NCI-H526 treated with DMSO at 0.1 percent for 48 hours (cell line): ENCODE measurements at regions not wholly inside any gene's neighbourhood (a gene's known extent, or its start where the extent isn't known, plus 50 kb on each side); places are given as distances from the start of the nearest gene placed in this dataset.

Experiments used
- DNase-seq: peaks from one replicate; lab custom pipeline; 2025; lab: John Stamatoyannopoulos, UW

GRCh38 chr17:54718286-54718685 is 182.4 kb upstream of the TOM1L1 start:
- DNase-seq: no peak

- no peak for DNase-seq
These were observed 173.0 kb upstream of the TOM1L1 start for GRCh38 chr17:54727624-54728023.

- DNase-seq: no peak
These were observed 164.1 kb upstream of the TOM1L1 start for GRCh38 chr17:54736573-54736972.

GRCh38 chr17:54738496-54738895 is 162.2 kb upstream of the TOM1L1 start:
- DNase-seq: no peak

GRCh38 chr17:54744750-54745149 is 155.9 kb upstream of the TOM1L1 start:
- DNase-seq: no peak

GRCh38 chr17:54745239-54745638 is 155.4 kb upstream of the TOM1L1 start:
- no peak for DNase-seq

GRCh38 chr17:54745862-54746261 is 154.8 kb upstream of the TOM1L1 start:
- no peak for DNase-seq

GRCh38 chr17:54749157-54749556 is 151.5 kb upstream of the TOM1L1 start:
- no peak for DNase-seq

GRCh38 chr17:54754560-54754959 is 146.1 kb upstream of the TOM1L1 start:
- peak; percentile 13 for DNase-seq

GRCh38 chr17:54760836-54761235 is 139.8 kb upstream of the TOM1L1 start:
- no peak for DNase-seq

GRCh38 chr17:54770836-54771235 is 129.8 kb upstream of the TOM1L1 start:
- no peak for DNase-seq

GRCh38 chr17:54771409-54771915 is 129.2 kb upstream of the TOM1L1 start:
- no peak for DNase-seq

- no peak for DNase-seq
These were observed 120.4 kb upstream of the TOM1L1 start for GRCh38 chr17:54780238-54780637.

GRCh38 chr17:54781389-54781788 is 119.3 kb upstream of the TOM1L1 start:
- no peak for DNase-seq

GRCh38 chr17:54784305-54784704 is 116.3 kb upstream of the TOM1L1 start:
- DNase-seq: no peak

- no peak for DNase-seq
These were observed 114.9 kb upstream of the TOM1L1 start for GRCh38 chr17:54785643-54786268.

GRCh38 chr17:54789101-54789880 is 111.4 kb upstream of the TOM1L1 start:
- no peak for DNase-seq

GRCh38 chr17:54793271-54793670 is 107.4 kb upstream of the TOM1L1 start:
- no peak for DNase-seq

GRCh38 chr17:54795046-54795445 is 105.6 kb upstream of the TOM1L1 start:
- DNase-seq: no peak

- no peak for DNase-seq
These were observed 93.3 kb upstream of the TOM1L1 start for GRCh38 chr17:54807331-54807730.

- DNase-seq: no peak
These were observed 86.8 kb upstream of the TOM1L1 start for GRCh38 chr17:54813896-54814295.

- no peak for DNase-seq
These were observed 86.3 kb upstream of the TOM1L1 start for GRCh38 chr17:54814371-54814770.

- no peak for DNase-seq
These were observed 66.6 kb upstream of the TOM1L1 start for GRCh38 chr17:54834086-54834485.

GRCh38 chr17:54835015-54835414 is 65.6 kb upstream of the TOM1L1 start:
- no peak for DNase-seq
